ENCODE measurements at regions not wholly inside any gene's neighbourhood (a gene's known extent, or its start where the extent isn't known, plus 50 kb on each side); places are given as distances from the start of the nearest gene placed in this dataset.

DNA sequence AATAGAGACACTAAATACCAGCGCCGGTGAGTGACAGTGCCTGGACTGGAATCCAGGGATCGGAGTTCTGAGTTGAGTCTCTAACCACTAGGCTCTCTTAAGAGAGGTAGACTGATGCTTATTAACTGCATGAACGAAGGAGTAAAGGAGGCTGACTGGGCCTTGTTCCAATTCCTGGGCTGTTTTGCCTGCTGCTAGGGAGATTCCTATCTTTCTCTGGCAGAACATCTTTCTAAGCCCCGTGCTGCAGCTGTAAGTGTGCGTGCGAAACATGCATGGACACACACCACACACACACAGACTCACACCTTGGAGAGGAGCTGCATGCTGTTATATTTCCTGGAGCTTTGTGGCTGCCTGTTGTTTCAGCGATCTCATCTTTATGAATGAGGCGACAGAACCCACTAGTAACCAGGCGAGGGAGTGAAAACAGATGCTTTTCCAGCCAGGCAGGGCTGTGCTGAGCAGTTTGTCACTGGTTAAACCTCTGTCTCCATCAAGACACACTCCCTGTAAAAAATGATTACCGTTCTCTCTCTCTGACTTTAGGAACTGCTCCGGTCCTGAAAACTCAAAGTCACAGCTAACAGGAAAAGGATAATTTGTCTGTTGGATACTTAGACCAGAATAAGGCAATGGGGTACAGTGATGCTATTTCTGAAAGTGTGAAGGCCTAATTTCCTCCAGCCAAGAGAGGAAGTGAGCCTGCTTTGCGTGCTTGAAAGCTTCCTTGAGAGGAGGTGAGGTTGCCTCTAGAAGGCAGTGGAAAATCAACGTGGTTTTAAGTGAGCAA lies 157.4 kb upstream of the ZNF217 start:
- DNase-seq (ENCODE audit: low spot score), result no peak
- H3K9me3 Mint-ChIP-seq, result no peaks in the 10 kb centered on the region
- H3K27ac Mint-ChIP-seq, result peak overlapping the region; percentile 95
- Histone ChIP-seq H3K4me2 (peak overlapping the region; percentile 23), H3K9ac (no peak overlapping the region), H3K36me3 (no peaks in the 10 kb centered on the region), H2AFZ (replicated peaks) (peak overlapping the region; percentile 92), H3K4me1 (peaks cover 40% of the 10 kb centered on the region), H3K79me2 (ENCODE audit: low read depth) (no peaks in the 10 kb centered on the region), H3K9me3 (ENCODE audit: low read depth) (no peaks in the 10 kb centered on the region), H3K27me3 (no peaks in the 10 kb centered on the region), H3K4me3 (no peak overlapping the region), H4K20me1 (ENCODE audit: low read depth) (no peaks in the 10 kb centered on the region), H3K27ac (peak overlapping the region; percentile 30), H3F3A (ENCODE audit: low read depth) (peaks cover 14% of the 10 kb centered on the region)
- TF ChIP-seq, protein P1, sequence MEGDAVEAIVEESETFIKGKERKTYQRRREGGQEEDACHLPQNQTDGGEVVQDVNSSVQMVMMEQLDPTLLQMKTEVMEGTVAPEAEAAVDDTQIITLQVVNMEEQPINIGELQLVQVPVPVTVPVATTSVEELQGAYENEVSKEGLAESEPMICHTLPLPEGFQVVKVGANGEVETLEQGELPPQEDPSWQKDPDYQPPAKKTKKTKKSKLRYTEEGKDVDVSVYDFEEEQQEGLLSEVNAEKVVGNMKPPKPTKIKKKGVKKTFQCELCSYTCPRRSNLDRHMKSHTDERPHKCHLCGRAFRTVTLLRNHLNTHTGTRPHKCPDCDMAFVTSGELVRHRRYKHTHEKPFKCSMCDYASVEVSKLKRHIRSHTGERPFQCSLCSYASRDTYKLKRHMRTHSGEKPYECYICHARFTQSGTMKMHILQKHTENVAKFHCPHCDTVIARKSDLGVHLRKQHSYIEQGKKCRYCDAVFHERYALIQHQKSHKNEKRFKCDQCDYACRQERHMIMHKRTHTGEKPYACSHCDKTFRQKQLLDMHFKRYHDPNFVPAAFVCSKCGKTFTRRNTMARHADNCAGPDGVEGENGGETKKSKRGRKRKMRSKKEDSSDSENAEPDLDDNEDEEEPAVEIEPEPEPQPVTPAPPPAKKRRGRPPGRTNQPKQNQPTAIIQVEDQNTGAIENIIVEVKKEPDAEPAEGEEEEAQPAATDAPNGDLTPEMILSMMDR (IDR thresholded peaks at IDR 0.05), result no peak
- no peak for TF ChIP-seq EZH2 (IDR thresholded peaks at IDR 0.05)
- no peak for TF ChIP-seq EZH2phosphoT487 (IDR thresholded peaks at IDR 0.05)
- peaks cover 59% of the 10 kb centered on the region for H3K4me1 Mint-ChIP-seq
- H3K27me3 Mint-ChIP-seq (ENCODE audit: insufficient read depth, low read depth), result peaks cover 5% of the 10 kb centered on the region
- no peaks in the 10 kb centered on the region for H3K36me3 Mint-ChIP-seq
- peak overlapping the region; percentile 35 for H3K4me3 Mint-ChIP-seq

GRCh38 chr20:53749499-53749898 lies 155.9 kb upstream of the ZNF217 start:
- Histone ChIP-seq H3K4me1 (peaks cover 37% of the 10 kb centered on the region), H3F3A (ENCODE audit: low read depth) (peaks cover 13% of the 10 kb centered on the region), H3K4me3 (no peak overlapping the region), H3K9ac (no peak overlapping the region), H3K9me3 (ENCODE audit: low read depth) (no peaks in the 10 kb centered on the region), H2AFZ (replicated peaks) (no peak overlapping the region), H4K20me1 (ENCODE audit: low read depth) (no peaks in the 10 kb centered on the region), H3K4me2 (no peak overlapping the region), H3K36me3 (no peaks in the 10 kb centered on the region), H3K27ac (no peak overlapping the region), H3K79me2 (ENCODE audit: low read depth) (no peaks in the 10 kb centered on the region), H3K27me3 (no peaks in the 10 kb centered on the region)
- TF ChIP-seq EZH2phosphoT487 (IDR thresholded peaks at IDR 0.05), result no peak
- TF ChIP-seq, protein P1 (IDR thresholded peaks at IDR 0.05), result peak; percentile 17
- H3K36me3 Mint-ChIP-seq, result no peaks in the 10 kb centered on the region
- peaks cover 57% of the 10 kb centered on the region for H3K4me1 Mint-ChIP-seq
- H3K27ac Mint-ChIP-seq, result peak overlapping the region; percentile 81
- H3K9me3 Mint-ChIP-seq, result no peaks in the 10 kb centered on the region
- no peak overlapping the region for H3K4me3 Mint-ChIP-seq
- H3K27me3 Mint-ChIP-seq (ENCODE audit: insufficient read depth, low read depth), result peaks cover 5% of the 10 kb centered on the region
- DNase-seq (ENCODE audit: low spot score), result no peak

GRCh38 chr20:53748821-53749421 lies 155.3 kb upstream of the ZNF217 start:
- Mint-ChIP-seq H3K36me3 (no peaks in the 10 kb centered on the region), H3K27ac (peak overlapping the region; percentile 81), H3K4me1 (peaks cover 51% of the 10 kb centered on the region), H3K4me3 (no peak overlapping the region), H3K9me3 (no peaks in the 10 kb centered on the region), H3K27me3 (ENCODE audit: insufficient read depth, low read depth) (peaks cover 5% of the 10 kb centered on the region)
- Histone ChIP-seq H3K9me3 (ENCODE audit: low read depth) (no peaks in the 10 kb centered on the region), H3K27me3 (no peaks in the 10 kb centered on the region), H3K4me2 (no peak overlapping the region), H2AFZ (replicated peaks) (no peak overlapping the region), H3F3A (ENCODE audit: low read depth) (peaks cover 16% of the 10 kb centered on the region), H3K79me2 (ENCODE audit: low read depth) (no peaks in the 10 kb centered on the region), H4K20me1 (ENCODE audit: low read depth) (no peaks in the 10 kb centered on the region), H3K36me3 (no peaks in the 10 kb centered on the region), H3K4me1 (peaks cover 31% of the 10 kb centered on the region), H3K4me3 (no peak overlapping the region), H3K27ac (no peak overlapping the region), H3K9ac (no peak overlapping the region)
- TF ChIP-seq EZH2 (IDR thresholded peaks at IDR 0.05), result no peak
- TF ChIP-seq, protein P1 (IDR thresholded peaks at IDR 0.05), result no peak
- no peak for TF ChIP-seq EZH2phosphoT487 (IDR thresholded peaks at IDR 0.05)
- DNase-seq (ENCODE audit: low spot score), result no peak

All from neural progenitor cell (in vitro differentiated cells).